Suppressor macrophage (primary cell): ENCODE measurements at regions not wholly inside any gene's neighbourhood (a gene's known extent, or its start where the extent isn't known, plus 50 kb on each side); places are given as distances from the start of the nearest gene placed in this dataset.
A peak's percentile ranks its signal among the peaks of the same experiment; 100 is the strongest.

Experiments used
- DNase-seq, 4 experiments: peaks; one replicate each; pipeline ENCODE4 v3.0.0-alpha.2; 2020 to 2022

DNA sequence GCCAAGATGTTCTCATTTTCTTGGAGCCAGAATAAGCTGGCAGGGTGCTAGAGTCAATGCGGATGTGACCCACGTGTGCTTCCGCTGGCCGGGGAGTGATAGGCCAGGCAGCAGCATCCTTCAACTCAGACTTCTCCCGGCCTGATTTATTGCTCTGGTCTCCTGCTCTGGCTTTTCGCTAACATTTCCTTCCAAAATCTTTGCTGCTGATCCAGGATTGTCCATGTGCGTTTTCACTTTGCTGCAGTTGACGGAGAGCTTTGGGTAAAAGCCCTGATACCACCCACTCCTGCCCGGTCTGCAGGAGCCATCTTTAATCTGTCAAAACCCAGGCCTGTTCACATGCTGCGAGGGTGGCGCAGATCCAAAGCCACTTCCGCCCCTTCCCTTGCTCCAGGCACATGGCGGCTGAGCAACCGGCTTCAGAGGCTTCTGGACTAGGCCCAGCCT is 106.8 kb downstream of the CYP26A1 start:
- DNase-seq, result no peak

- DNase-seq, result peak in 2 of 4 experiments; percentile 27 to 31
Measured at GRCh38 chr10:93181271-93182048, 107.8 kb downstream of the CYP26A1 start.

- DNase-seq, result no peak
Measured at GRCh38 chr10:93182049-93182327, 108.3 kb downstream of the CYP26A1 start.

DNA sequence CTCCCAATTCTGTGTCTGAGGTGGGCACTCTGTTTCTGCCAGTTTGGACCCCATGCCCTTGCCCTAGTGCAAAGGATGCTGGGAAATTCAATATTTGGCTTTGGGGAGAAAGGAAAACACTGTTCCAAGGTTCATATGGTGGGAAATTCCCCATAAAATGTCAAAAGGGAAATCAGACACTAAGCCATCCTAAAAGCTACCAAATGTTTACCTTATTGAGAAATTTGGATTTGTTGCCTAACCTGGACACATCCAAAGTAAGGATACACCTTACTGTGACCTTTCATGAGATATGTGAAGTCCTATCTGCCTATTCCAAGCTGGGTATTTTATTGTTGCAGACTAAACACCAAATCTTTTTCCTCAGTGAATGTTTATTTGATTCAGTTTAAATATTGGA is 109.1 kb downstream of the CYP26A1 start:
- DNase-seq, result no peak

DNA sequence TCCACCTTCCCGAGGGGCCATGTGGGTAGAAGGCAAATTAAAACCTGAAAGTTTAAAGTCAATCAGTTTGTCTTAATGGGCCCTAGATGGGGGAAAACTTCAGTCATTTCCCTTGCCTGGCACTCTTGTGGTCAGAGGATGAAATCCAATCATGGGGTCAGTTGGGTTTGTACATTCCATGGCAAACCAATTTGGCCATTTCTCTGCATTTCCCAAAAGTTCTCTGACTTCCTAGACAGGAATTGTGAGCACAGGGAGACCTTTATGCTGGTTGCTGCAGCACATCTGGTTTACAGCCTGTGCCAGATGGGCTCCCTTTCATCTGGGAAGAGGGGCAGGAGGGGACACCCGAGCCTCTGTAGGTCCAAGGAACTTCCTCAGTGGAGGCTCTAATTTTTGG is 113.0 kb downstream of the CYP26A1 start:
- no peak for DNase-seq

DNA sequence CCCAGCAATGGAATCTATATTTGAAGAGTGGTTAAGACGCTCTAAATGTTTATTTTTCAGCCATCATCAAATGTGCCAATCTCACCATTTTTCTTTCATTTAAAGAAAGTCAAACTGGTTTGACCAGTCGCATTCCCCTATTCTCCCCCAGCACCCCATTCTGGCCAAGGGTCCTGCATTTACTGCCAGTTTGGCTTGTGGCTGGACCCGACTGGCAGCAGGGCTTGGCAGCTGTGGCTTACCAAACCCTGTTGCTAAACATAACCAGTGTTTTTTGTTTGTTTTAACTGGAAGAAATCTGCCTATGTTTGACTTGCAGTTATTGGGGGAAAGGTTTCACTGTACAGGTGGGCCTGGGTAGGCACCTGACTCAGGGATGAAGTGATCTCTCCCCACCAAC is 116.3 kb downstream of the CYP26A1 start:
- no peak for DNase-seq

DNA sequence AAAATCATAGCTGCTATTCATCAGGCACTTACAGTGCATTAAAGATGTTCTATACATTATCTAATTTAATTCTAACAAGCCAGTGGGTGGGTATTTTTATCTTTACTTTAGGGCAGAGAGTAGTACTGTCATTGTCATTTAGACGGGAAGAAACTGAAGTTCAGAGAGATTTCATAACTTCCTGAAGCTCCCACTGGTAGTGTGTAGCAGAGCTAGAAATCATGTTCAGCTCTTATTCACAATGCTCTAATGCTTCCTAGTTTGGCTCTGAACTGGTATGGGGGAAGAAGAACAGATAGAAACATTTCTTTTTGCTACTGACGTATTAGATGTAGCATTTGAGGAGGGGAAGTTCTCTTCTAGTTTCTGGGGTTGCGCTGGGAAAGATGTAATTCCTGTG is 116.7 kb downstream of the CYP26A1 start:
- peak; percentile 51 to 87 (median 68) for DNase-seq

- no peak for DNase-seq
Measured at GRCh38 chr10:93193906-93194305, 120.2 kb downstream of the CYP26A1 start.

DNA sequence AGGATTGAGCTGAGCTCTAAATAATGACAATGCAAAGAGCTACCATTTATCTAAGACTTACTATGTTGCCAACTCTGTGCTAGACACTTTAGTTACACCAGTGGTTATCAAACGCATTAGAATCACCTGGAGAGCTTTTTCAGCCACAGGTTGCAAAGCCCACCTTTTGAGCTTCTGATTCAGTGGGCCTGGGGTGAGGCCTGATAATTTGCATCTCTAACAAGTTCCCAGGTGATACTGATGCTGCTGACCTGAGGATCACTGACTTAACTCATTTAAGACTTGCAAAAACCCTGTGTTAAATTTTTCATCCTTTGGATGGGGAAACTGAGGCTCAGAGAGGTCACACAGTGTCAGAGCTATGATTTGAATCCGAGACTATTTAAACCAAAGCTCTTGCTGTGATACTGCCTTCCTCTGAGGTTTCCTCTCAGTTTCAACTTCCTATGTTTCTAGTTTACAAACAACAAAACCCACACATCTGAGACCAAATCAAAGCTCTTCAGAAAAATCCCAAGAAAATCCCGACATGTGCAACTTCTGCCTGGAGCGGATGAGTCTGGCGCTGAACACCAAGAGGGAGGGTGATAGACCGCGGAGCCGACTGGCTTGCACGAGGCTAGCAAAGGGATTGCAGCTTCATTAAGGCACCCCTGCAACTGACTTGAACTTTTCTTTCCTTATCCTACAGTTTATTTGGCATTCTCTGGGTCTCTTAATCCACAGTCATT is 124.9 kb downstream of the CYP26A1 start:
- peak; percentile 46 to 71 (median 63) for DNase-seq

- peak; percentile 85 to 94 (median 90) for DNase-seq
Measured at GRCh38 chr10:93199191-93199751, 125.6 kb downstream of the CYP26A1 start.

DNA sequence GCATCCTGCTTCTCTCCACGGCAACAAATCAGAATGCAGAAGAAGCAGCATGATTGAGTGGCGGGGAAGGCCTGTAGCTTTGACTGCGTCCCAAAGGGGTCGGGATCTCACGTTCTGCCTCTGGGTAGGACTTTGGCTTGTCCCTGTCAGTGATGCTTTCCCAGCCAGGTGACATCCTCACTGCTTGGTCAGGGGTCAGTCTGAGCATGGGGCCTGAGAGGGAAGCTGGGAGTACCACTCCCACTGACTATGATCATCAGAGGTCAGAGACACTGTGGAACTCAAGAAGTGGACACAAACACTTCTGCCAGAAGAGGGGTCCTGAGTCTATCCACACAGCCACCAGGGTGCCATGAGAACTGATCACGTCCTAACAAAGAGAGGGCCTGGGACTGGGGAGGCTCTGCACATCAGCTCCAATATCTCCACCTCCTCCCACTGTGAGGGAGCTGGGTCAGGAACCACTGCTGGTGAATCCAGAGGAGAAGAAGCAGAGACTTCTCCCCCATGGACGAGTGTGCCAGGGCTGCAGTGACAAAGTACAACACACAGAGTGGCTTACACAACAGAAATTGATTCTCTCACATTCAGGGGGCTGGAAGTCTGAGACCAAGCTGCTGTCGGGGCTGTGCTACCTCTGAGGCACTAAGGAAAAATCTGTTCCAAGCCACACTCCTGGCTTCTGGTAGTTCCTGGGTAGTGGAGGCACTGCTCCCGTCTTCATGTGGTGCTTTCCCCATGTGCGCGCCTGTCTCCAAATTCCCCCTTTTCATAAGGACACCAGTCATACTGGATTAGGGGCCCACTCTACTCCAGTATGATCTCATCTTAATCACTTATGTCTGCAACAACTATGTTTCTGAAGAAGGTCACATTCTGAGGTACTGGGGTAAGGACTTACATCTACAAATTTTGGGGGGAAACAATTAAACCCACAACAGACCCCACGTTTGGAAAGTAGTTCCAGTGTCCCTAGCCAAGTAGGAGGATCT is 131.1 kb downstream of the CYP26A1 start:
- DNase-seq, result no peak

DNA sequence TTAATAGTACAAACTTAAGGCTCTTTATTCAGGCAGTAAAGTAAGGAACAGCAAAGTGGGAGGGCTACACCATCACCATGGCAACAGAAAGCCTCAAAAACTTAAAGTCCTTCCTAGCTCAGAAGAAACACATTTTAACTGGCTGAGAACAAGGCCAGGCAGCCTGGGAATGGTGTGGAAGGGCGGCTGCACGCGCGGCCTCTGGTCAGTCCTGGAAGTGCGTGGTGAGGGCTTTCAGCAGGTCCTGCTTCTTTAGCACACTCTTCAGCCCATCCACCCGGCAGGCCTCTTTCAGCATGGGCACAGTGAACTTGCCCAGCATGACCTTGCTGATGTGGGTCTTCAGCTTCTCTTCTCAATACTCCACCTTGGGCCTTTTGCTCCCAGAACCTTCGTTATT is 133.0 kb downstream of the CYP26A1 start:
- no peak for DNase-seq

GRCh38 chr10:93208717-93209464 is 135.2 kb downstream of the CYP26A1 start:
- DNase-seq, result peak in 3 of 4 experiments; percentile 20 to 68 (median 39)

DNA sequence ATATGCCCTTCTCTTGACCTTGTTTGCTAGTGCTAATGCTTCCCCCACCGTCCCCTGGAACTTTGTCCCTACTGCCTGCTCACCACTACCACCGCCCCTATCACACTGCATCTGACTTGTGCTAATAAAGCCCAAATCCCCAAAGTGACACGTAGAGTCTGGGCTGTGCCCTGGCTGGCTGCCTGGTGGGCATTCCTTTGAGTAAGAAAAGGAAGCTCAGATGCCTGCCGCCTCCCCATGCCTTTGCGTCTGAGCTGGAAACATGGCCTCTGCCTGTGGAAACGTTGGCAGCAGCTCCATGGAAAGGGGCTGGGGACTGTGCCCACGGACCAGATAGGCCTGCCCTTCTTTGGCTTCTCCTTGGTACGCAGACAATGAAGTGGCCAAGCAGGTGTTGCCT is 138.3 kb downstream of the CYP26A1 start:
- no peak for DNase-seq

DNA sequence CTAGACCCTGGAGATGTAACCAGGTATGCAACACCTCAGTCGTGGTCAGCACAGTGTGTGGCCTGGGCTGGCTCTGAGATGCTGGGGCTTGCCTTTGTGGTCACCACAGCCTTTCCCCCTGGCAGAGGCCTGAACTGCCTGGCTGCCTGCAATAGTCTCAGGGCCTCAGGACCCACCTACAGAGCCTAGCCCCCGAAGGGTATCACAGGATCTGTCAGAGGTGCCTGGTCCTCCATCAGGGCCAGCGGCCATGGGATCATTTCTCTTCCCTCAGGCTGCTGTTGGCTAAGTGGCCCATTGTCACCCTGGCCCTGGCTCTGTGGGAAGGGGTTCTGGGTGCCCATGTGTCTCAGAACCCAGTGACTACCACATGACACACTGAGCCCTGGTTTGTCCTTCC is 141.6 kb downstream of the CYP26A1 start:
- DNase-seq, result no peak

- DNase-seq, result no peak
Measured at GRCh38 chr10:93216341-93216985, 142.8 kb downstream of the CYP26A1 start.

- no peak for DNase-seq
Measured at GRCh38 chr10:93218386-93218785, 144.7 kb downstream of the CYP26A1 start.

DNA sequence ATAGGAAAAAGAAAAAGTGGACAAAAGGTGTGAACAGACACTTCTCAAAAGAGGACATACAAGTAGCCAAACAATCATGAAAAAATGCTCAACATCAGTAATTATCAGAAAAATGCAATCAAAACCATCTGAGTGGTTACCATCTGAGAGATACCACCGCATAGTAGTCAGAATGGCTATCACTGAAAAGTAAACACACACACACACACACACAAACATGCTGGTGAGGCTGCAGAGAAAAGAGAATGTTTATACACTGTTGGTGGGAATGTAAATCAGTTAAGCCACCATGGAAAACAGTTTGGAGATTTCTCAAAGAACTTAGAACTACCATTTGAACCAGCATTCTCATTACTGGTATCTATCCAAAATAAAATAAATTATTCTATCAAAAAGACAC is 145.7 kb downstream of the CYP26A1 start:
- no peak for DNase-seq

DNA sequence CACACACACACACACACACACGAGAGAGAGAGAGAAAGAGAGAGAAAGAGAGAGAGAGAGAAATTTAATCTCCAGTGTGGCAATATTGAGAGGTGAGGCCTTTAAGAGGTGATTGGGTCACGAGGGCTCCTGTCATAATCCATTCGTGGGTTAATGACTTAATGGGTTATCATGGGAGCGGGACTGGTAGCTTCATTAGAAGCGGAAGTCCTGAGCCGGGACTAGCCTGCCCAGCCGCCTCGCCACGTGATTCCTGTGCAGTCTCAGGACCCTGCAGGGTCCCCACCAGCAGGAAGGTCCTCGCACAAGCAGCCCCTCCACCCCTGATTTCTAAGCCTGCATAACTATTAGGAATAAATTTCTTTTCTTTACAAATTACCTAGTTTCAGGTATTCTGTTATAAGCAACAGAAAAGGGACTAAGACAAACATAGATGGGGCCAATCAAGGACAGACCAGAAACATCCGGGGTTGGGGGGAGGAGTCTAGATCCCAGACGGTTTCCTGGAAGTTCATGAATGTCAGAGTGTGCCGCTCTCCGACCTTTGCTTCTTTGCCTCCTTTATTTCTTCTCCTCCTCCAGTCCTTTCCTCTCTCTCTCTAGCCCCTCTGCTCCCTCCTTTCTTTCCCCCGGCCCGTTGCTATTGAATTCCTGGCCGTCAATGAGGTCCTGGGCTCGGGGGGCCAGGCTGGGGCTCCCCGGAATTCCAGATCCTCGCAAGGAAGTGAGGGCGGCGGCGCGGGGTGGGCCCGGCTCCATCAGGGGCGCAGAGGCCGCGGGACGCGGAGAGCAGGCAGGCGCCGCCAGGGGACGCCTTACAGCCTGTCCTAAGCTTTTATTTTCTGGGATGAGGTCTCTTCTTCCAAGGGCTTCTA is 146.8 kb downstream of the CYP26A1 start:
- peak in 3 of 4 experiments; percentile 11 to 23 (median 21) for DNase-seq

DNA sequence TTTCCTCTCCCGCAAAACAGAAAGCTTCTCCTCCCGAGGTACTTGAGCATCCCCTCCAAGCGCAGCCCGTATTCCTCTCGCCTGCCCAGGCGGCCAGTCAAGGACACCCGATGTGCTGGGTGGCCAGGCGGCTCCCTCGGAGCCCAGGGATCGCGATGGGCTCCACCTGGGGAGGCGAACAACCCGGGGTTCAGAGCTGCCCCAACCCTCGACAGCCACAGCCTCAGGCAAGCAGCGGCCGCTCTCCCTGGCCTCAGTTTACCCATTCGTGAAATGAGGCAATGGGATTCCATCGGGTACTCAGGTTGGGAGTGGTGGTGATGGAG is 147.4 kb downstream of the CYP26A1 start:
- no peak for DNase-seq
